ENCODE measurements at regions not wholly inside any gene's neighbourhood (a gene's known extent, or its start where the extent isn't known, plus 50 kb on each side); places are given as distances from the start of the nearest gene placed in this dataset.

GRCh38 chr17:65340401-65340800 lies 203.2 kb downstream of the RGS9 start:
- H3K27me3 ChIP-seq (ENCODE audit: control insufficient read depth, insufficient read depth, low read length, poor library complexity, severe bottlenecking), result no peaks in the 10 kb centered on the region
- TF ChIP-seq CTCF (conservative IDR thresholded peaks at IDR 0.05), result no peak
- H3K36me3 Mint-ChIP-seq (ENCODE audit: low read depth), result no peaks in the 10 kb centered on the region

GRCh38 chr17:65334406-65334805 lies 197.2 kb downstream of the RGS9 start:
- H3K36me3 Mint-ChIP-seq (ENCODE audit: low read depth), result no peaks in the 10 kb centered on the region
- H3K9ac ChIP-seq (ENCODE audit: extremely low read depth, low read length, poor library complexity, severe bottlenecking), result no peak overlapping the region
- no peaks in the 10 kb centered on the region for H3K36me3 ChIP-seq (ENCODE audit: control insufficient read depth, insufficient read depth, low read length)
- H3K27ac Mint-ChIP-seq, result no peak overlapping the region
- H3K27me3 ChIP-seq (ENCODE audit: control insufficient read depth, insufficient read depth, low read length, poor library complexity, severe bottlenecking), result no peaks in the 10 kb centered on the region
- DNase-seq, result no peak
- H3K4me1 ChIP-seq (ENCODE audit: control insufficient read depth, insufficient read depth, low read length), result peaks cover 3% of the 10 kb centered on the region
- no peak overlapping the region for H3K4me3 ChIP-seq (ENCODE audit: low read length)
- no peak overlapping the region for H3K27ac ChIP-seq (ENCODE audit: low read depth, low read length)
- peaks cover 10% of the 10 kb centered on the region for H3K9me3 ChIP-seq (ENCODE audit: control insufficient read depth, low read length)
- H3K9me3 Mint-ChIP-seq, result peaks cover 9% of the 10 kb centered on the region
- no peaks in the 10 kb centered on the region for H3K27me3 Mint-ChIP-seq (ENCODE audit: insufficient read depth)
- H3K4me3 Mint-ChIP-seq, result no peak overlapping the region
- TF ChIP-seq CTCF (conservative IDR thresholded peaks at IDR 0.05), result no peak
- H3K4me1 Mint-ChIP-seq, result peaks cover 3% of the 10 kb centered on the region
- 91 to 96% methylated on average over 6 of the region's 6 CpGs for WGBS, 2 experiments (ENCODE audit: insufficient coverage in 1 of 2, insufficient read length in 1 of 2)

More at GRCh38 chr17:65340401-65340800, 203.2 kb downstream of the RGS9 start:
- H3K27ac Mint-ChIP-seq, result no peak overlapping the region
- H3K9me3 Mint-ChIP-seq, result peaks cover 22% of the 10 kb centered on the region
- Histone ChIP-seq H3K9ac (ENCODE audit: extremely low read depth, low read length, poor library complexity, severe bottlenecking) (no peak overlapping the region), H3K4me1 (ENCODE audit: control insufficient read depth, insufficient read depth, low read length) (no peaks in the 10 kb centered on the region), H3K4me3 (ENCODE audit: low read length) (no peak overlapping the region), H3K9me3 (ENCODE audit: control insufficient read depth, low read length) (peaks cover 21% of the 10 kb centered on the region), H3K36me3 (ENCODE audit: control insufficient read depth, insufficient read depth, low read length) (no peaks in the 10 kb centered on the region), H3K27ac (ENCODE audit: low read depth, low read length) (no peak overlapping the region)
- no peak for DNase-seq
- H3K27me3 Mint-ChIP-seq (ENCODE audit: insufficient read depth), result no peaks in the 10 kb centered on the region
- H3K4me1 Mint-ChIP-seq, result no peaks in the 10 kb centered on the region
- no peak overlapping the region for H3K4me3 Mint-ChIP-seq

- no peaks in the 10 kb centered on the region for H3K9me3 Mint-ChIP-seq
- H3K27ac Mint-ChIP-seq, result no peak overlapping the region
- Histone ChIP-seq H3K36me3 (ENCODE audit: control insufficient read depth, insufficient read depth, low read length) (no peaks in the 10 kb centered on the region), H3K9me3 (ENCODE audit: control insufficient read depth, low read length) (no peaks in the 10 kb centered on the region), H3K27ac (ENCODE audit: low read depth, low read length) (no peak overlapping the region), H3K4me3 (ENCODE audit: low read length) (no peak overlapping the region), H3K9ac (ENCODE audit: extremely low read depth, low read length, poor library complexity, severe bottlenecking) (no peak overlapping the region), H3K4me1 (ENCODE audit: control insufficient read depth, insufficient read depth, low read length) (peaks cover 3% of the 10 kb centered on the region), H3K27me3 (ENCODE audit: control insufficient read depth, insufficient read depth, low read length, poor library complexity, severe bottlenecking) (no peaks in the 10 kb centered on the region)
- no peaks in the 10 kb centered on the region for H3K36me3 Mint-ChIP-seq (ENCODE audit: low read depth)
- DNase-seq, result no peak
- H3K27me3 Mint-ChIP-seq (ENCODE audit: insufficient read depth), result no peaks in the 10 kb centered on the region
- 80% methylated on average over 2 to 3 of the region's 3 CpGs for WGBS, 2 experiments (ENCODE audit: insufficient coverage in 1 of 2, insufficient read length in 1 of 2)
- H3K4me1 Mint-ChIP-seq, result peaks cover 3% of the 10 kb centered on the region
- TF ChIP-seq CTCF (conservative IDR thresholded peaks at IDR 0.05), result no peak
- H3K4me3 Mint-ChIP-seq, result no peak overlapping the region
These were observed 195.6 kb downstream of the RGS9 start for GRCh38 chr17:65332779-65333178.

All from endodermal cell (in vitro differentiated cells).